HEK293T (cell line): ENCODE measurements at regions not wholly inside any gene's neighbourhood (a gene's known extent, or its start where the extent isn't known, plus 50 kb on each side); places are given as distances from the start of the nearest gene placed in this dataset.

Experiments
- ARNT ChIP-seq: fragments of 450-650 bp; IDR thresholded peaks from 2 replicates; pipeline ENCODE4 v1.6.1; 2017; ENCODE audit warnings: mild to moderate bottlenecking
- BHLHE40 ChIP-seq: fragments of 450-650 bp; IDR thresholded peaks from 2 replicates; pipeline ENCODE4 v1.6.1; 2016; ENCODE audit warnings: mild to moderate bottlenecking, moderate library complexity, borderline replicate concordance
- CTBP1 ChIP-seq: fragments of 450-650 bp; IDR thresholded peaks from 2 replicates; pipeline ENCODE4 v1.6.1; 2016; ENCODE audit warnings: borderline replicate concordance
- ELF4 ChIP-seq: fragments of 450-650 bp; IDR thresholded peaks from 2 replicates; pipeline ENCODE4 v1.6.1; 2017; ENCODE audit warnings: antibody characterized with exemption
- FOXM1 ChIP-seq: fragments of 450-650 bp; IDR thresholded peaks from 2 replicates; pipeline ENCODE4 v1.6.1; 2017; ENCODE audit warnings: mild to moderate bottlenecking, borderline replicate concordance
- LEF1 ChIP-seq: fragments of 450-650 bp; IDR thresholded peaks from 2 replicates; pipeline ENCODE4 v1.6.1; 2017; ENCODE audit warnings: mild to moderate bottlenecking, borderline replicate concordance
- SP1 ChIP-seq: fragments of 450-650 bp; IDR thresholded peaks from 2 replicates; pipeline ENCODE4 v1.6.1; 2017
- SUZ12 ChIP-seq: fragments of 450-650 bp; IDR thresholded peaks from 2 replicates; pipeline ENCODE4 v1.6.1; 2016; ENCODE audit warnings: mild to moderate bottlenecking
- ZNF384 ChIP-seq: fragments of 450-650 bp; IDR thresholded peaks from 2 replicates; pipeline ENCODE4 v1.6.1; 2016
- TF ChIP-seq, protein P1 (sequence below): fragments of 450-650 bp; IDR thresholded peaks from 2 replicates; pipeline ENCODE4 v1.6.1; 2016

DNA sequence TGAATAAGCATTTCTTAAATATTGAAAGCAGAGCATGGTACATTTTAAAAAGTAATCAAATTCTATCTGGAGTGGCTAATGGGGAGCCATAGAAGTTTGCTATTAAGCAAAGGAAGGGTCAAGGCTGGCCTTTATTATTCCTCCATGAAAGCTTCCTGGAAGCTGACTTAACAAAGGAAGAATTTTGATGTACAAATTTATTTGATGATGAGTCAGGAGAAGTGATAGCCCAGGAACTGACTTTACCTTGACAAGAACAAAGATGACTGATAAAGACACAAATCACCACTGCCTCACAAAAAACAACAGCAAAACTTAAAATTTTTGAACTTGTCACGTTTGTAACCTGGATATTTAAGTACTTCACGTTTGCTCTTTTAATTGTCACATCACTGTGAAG lies 872.1 kb downstream of the PCDH7 start:
- TF ChIP-seq, protein P1, sequence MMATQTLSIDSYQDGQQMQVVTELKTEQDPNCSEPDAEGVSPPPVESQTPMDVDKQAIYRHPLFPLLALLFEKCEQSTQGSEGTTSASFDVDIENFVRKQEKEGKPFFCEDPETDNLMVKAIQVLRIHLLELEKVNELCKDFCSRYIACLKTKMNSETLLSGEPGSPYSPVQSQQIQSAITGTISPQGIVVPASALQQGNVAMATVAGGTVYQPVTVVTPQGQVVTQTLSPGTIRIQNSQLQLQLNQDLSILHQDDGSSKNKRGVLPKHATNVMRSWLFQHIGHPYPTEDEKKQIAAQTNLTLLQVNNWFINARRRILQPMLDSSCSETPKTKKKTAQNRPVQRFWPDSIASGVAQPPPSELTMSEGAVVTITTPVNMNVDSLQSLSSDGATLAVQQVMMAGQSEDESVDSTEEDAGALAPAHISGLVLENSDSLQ: no peak
- TF ChIP-seq CTBP1 (no peak), BHLHE40 (no peak), SP1 (no peak), SUZ12 (no peak), ARNT (no peak), LEF1 (no peak), ELF4 (no peak), ZNF384 (no peak), FOXM1 (no peak)
